ENCODE measurements at regions not wholly inside any gene's neighbourhood (a gene's known extent, or its start where the extent isn't known, plus 50 kb on each side); places are given as distances from the start of the nearest gene placed in this dataset.

DNA sequence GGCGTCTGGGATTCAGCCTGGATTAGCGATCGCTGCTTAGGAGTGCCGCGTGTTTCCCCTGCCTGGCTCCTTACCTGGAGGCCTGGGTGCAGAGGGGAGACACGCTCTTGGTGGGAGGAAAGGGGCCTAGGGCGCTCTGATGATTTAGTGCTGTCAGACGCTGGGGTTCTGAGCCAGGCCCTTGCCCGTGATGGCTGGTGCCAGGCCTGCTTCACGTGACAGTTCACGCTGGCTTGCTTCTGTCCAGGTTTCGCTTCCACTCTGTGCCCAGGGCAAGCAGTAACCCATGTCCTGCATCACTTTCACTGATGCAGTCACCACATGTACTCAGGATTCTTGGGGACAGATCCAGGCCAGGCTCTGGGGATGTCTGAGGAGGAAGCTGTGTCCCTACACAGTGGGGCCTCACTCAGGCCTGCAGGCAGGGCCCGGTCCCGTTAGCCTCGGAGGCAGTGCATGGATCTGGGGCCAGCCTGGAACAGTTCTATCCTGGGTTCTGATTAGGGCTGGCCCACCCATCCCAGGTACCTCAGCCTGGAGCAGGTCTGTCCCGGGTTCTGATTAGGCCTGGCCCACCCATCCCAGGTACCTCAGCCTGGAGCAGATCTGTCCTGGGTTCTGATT, 1220.9 kb downstream of the BRD1 start:
- TF ChIP-seq POLR2AphosphoS5 (IDR thresholded peaks at IDR 0.05): no peak
- TF ChIP-seq, protein P1, sequence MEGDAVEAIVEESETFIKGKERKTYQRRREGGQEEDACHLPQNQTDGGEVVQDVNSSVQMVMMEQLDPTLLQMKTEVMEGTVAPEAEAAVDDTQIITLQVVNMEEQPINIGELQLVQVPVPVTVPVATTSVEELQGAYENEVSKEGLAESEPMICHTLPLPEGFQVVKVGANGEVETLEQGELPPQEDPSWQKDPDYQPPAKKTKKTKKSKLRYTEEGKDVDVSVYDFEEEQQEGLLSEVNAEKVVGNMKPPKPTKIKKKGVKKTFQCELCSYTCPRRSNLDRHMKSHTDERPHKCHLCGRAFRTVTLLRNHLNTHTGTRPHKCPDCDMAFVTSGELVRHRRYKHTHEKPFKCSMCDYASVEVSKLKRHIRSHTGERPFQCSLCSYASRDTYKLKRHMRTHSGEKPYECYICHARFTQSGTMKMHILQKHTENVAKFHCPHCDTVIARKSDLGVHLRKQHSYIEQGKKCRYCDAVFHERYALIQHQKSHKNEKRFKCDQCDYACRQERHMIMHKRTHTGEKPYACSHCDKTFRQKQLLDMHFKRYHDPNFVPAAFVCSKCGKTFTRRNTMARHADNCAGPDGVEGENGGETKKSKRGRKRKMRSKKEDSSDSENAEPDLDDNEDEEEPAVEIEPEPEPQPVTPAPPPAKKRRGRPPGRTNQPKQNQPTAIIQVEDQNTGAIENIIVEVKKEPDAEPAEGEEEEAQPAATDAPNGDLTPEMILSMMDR (IDR thresholded peaks at IDR 0.05): no peak
- no peak for TF ChIP-seq POLR2A (IDR thresholded peaks at IDR 0.05)
- TF ChIP-seq EP300 (IDR thresholded peaks at IDR 0.05): no peak
- intact Hi-C loops (cut with DNase I): no loop called here
- 92 to 93% methylated on average over 16 of the region's 16 CpGs for WGBS, 2 donors
- DNase-seq: no peak
- Histone ChIP-seq H3K4me3 (no peak overlapping the region), H3K4me1 (peaks cover 0 to 11% (median 5%) of the 10 kb centered on the region in 4 donors), H3K9me3 (no peaks in the 10 kb centered on the region), H3K27me3 (no peaks in the 10 kb centered on the region), H3K36me3 (no peaks in the 10 kb centered on the region), H3K27ac (no peak overlapping the region)

DNA sequence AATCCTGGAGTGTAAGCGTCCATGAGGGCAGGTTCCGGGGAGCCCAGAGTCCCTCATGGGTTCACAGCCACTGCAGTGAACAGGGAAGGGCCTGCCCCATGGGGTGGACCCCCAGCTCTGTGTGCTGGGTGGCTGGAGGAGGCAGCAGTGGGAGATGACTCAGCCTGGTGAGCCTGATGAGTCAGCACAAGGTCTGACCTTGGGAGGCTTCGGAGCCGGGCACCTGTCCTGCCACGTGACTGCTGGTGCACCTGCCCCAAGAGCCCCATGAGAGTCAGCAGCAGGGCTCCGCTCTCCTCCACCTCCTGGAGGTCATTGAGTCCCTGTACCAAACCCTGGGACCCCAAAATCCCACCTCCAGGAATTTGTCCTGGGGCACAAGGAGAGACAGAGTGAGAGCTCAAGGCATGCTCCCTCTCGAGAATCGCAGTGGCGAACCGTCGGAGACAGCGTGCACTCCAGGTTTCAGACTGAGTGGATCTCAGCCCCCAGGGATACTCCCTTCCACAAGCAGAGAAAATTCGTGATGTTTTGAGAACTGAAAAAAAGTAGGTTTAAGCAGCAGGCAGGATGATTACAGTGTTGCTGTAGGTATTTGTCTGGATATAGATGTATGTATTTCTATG, 1221.7 kb downstream of the BRD1 start:
- 69 to 86% methylated on average over 13 of the region's 13 CpGs for WGBS, 2 donors
- TF ChIP-seq, protein P1 (IDR thresholded peaks at IDR 0.05): no peak
- no peak for TF ChIP-seq EP300 (IDR thresholded peaks at IDR 0.05)
- TF ChIP-seq POLR2A (IDR thresholded peaks at IDR 0.05): no peak
- TF ChIP-seq POLR2AphosphoS5 (IDR thresholded peaks at IDR 0.05): no peak
- no peaks in the 10 kb centered on the region for H3K27me3 ChIP-seq
- peaks cover 0 to 11% (median 5%) of the 10 kb centered on the region in 4 donors for H3K4me1 ChIP-seq
- no peak for DNase-seq
- H3K36me3 ChIP-seq: no peaks in the 10 kb centered on the region
- intact Hi-C loops (cut with DNase I): no loop called here
- no peak overlapping the region for H3K27ac ChIP-seq
- no peak overlapping the region for H3K4me3 ChIP-seq
- H3K9me3 ChIP-seq: no peaks in the 10 kb centered on the region

GRCh38 chr22:48605125-48605524, 1222.5 kb downstream of the BRD1 start:
- Histone ChIP-seq H3K4me1 (peaks cover 0 to 11% (median 5%) of the 10 kb centered on the region in 4 donors), H3K36me3 (no peaks in the 10 kb centered on the region)
- 88 to 91% methylated on average over 2 of the region's 2 CpGs for WGBS, 2 donors

DNA sequence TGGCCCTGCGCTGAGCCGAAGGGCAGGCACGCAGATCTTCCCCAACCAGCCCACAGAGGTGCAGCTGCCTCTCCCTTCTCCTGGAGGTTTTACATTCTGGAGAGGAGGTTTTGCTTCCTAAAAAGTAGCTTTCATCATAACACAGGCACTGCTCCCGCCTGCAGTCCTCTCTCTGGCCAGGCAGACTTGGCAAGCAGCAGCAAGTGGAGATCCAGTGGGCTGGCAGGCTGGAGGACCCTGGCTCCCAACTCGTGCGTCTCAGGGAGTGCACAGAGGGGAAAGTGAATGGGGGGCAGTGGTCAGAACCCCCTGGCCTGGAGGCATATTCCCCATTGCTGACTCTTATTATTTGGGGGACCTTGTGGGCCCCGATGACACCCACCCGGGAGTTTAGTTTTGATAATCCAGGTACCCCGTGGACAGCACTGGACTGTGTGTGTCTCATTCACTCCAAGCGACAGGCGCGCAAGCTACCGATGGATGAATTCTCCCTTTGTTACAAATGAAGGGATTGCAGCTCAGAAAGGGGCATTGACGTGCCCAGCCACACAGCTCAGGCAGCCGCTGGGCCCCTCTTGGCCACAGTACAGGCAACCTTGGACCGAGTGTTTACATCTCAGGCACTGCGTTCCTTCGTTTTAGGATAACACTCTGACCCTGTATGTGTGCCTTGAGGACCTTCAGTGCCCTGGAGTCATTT, 1223.9 kb downstream of the BRD1 start:
- H3K9me3 ChIP-seq: no peaks in the 10 kb centered on the region
- H3K27ac ChIP-seq: no peak overlapping the region
- no peak overlapping the region for H3K4me3 ChIP-seq
- no peak for DNase-seq
- no peaks in the 10 kb centered on the region for H3K27me3 ChIP-seq
- H3K36me3 ChIP-seq: no peaks in the 10 kb centered on the region
- no peak for TF ChIP-seq POLR2AphosphoS5 (IDR thresholded peaks at IDR 0.05)
- TF ChIP-seq, protein P1 (IDR thresholded peaks at IDR 0.05): no peak
- TF ChIP-seq POLR2A (IDR thresholded peaks at IDR 0.05): no peak
- TF ChIP-seq EP300 (IDR thresholded peaks at IDR 0.05): no peak
- intact Hi-C loops (cut with DNase I): no loop called here
- 89 to 90% methylated on average over 18 of the region's 18 CpGs for WGBS, 2 donors
- peaks cover 0 to 11% (median 5%) of the 10 kb centered on the region in 4 donors for H3K4me1 ChIP-seq

More at GRCh38 chr22:48605125-48605524, 1222.5 kb downstream of the BRD1 start:
- H3K4me3 ChIP-seq: no peak overlapping the region
- DNase-seq: no peak
- H3K27me3 ChIP-seq: no peaks in the 10 kb centered on the region
- TF ChIP-seq, protein P1 (IDR thresholded peaks at IDR 0.05): no peak
- TF ChIP-seq POLR2AphosphoS5 (IDR thresholded peaks at IDR 0.05) (no peak), POLR2A (IDR thresholded peaks at IDR 0.05) (no peak), EP300 (IDR thresholded peaks at IDR 0.05) (no peak)
- intact Hi-C loops (cut with DNase I): no loop called here
- no peak overlapping the region for H3K27ac ChIP-seq
- no peaks in the 10 kb centered on the region for H3K9me3 ChIP-seq
